ENCODE measurements at regions not wholly inside any gene's neighbourhood (a gene's known extent, or its start where the extent isn't known, plus 50 kb on each side); places are given as distances from the start of the nearest gene placed in this dataset.

DNA sequence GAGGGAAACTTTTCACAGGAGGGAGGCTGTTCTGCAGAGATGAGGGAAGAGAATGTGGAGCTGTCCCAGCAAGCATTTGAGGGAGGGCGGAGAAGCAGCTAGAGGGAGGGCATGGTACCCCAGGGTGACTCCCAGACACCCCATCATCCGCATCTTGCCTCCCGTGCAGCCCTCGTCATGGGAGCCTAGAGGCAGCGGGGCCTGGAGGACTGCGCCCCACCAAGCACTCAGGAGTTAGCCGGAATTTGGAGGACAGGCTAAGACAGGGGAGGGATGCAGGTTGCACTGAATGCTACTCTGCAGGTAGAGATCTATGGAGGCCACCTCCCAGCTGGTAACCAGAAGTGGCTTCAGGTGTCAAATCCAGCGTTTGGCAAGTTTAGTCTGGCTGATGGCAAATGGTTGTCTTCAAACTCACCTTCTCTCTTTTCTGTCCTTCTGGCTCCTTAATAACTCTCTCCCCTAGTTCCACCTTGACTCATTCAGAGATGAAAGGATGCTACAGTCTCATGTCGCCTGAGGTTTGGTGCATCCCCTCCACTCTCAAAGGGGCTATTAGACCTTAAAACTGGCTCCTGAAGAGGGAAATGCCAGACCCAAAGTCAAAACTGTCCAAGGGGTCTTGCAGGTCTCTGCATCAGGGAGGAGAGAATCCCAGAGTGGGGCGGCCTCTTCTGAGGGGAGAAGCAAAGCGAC lies 155.9 kb upstream of the TLE3 start:
- TF ChIP-seq CTCF (IDR thresholded peaks at IDR 0.05; ENCODE audit: insufficient read depth, low read length): no peak
- TF ChIP-seq POLR2AphosphoS5 (IDR thresholded peaks at IDR 0.05; ENCODE audit: low read depth): no peak
- TF ChIP-seq, protein P1, sequence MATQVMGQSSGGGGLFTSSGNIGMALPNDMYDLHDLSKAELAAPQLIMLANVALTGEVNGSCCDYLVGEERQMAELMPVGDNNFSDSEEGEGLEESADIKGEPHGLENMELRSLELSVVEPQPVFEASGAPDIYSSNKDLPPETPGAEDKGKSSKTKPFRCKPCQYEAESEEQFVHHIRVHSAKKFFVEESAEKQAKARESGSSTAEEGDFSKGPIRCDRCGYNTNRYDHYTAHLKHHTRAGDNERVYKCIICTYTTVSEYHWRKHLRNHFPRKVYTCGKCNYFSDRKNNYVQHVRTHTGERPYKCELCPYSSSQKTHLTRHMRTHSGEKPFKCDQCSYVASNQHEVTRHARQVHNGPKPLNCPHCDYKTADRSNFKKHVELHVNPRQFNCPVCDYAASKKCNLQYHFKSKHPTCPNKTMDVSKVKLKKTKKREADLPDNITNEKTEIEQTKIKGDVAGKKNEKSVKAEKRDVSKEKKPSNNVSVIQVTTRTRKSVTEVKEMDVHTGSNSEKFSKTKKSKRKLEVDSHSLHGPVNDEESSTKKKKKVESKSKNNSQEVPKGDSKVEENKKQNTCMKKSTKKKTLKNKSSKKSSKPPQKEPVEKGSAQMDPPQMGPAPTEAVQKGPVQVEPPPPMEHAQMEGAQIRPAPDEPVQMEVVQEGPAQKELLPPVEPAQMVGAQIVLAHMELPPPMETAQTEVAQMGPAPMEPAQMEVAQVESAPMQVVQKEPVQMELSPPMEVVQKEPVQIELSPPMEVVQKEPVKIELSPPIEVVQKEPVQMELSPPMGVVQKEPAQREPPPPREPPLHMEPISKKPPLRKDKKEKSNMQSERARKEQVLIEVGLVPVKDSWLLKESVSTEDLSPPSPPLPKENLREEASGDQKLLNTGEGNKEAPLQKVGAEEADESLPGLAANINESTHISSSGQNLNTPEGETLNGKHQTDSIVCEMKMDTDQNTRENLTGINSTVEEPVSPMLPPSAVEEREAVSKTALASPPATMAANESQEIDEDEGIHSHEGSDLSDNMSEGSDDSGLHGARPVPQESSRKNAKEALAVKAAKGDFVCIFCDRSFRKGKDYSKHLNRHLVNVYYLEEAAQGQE (IDR thresholded peaks at IDR 0.05; ENCODE audit: insufficient replicate concordance, low read depth): no peak
